ENCODE measurements at regions not wholly inside any gene's neighbourhood (a gene's known extent, or its start where the extent isn't known, plus 50 kb on each side); places are given as distances from the start of the nearest gene placed in this dataset.

DNA sequence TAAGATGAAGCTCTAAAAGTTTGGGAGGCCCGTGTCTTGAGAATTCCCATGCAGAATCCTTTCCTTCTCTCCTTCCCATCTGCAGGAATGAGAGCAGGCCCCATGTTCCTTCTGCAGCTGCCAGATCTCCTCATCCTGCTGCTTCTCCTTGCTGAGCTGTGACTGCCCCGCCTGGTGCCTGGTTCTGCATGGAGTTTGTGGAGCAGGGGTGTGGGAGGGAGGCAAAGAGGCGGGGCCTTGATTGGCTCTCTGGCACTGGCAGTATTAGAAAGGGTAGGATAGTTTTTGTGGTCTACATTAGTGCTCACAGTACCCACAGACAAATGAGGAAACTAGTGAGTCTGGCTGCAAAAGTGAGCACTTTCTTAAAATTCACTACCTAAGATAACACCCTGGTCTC is 91.1 kb upstream of the CLPB start:
- H2BK120ac ChIP-seq (ENCODE audit: low read depth, low read length) = no peak overlapping the region
- WGBS, 2 donors (ENCODE audit: extremely low coverage in 2 of 2, insufficient read length in 2 of 2, insufficient replicate concordance in 1 of 2) = no CpG with 5 or more reads among the region's 3 CpGs
- H3K4me1 ChIP-seq (ENCODE audit: control insufficient read depth in 2 of 2, insufficient read depth in 1 of 2, low read depth in 1 of 2, low read length in 2 of 2) = no peaks in the 10 kb centered on the region
- no peak overlapping the region for H2AFZ ChIP-seq (ENCODE audit: low read length)
- no peak overlapping the region for H3K23ac ChIP-seq (ENCODE audit: low read depth, low read length, poor library complexity)
- peak overlapping the region; percentile 31 for H4K8ac ChIP-seq (ENCODE audit: low read depth, low read length)
- no peak overlapping the region for H4K91ac ChIP-seq (ENCODE audit: low read depth, low read length, poor library complexity)
- H3K36me3 ChIP-seq (replicated peaks in 1 of 2; ENCODE audit: control insufficient read depth in 2 of 2, insufficient read depth in 2 of 2, low read length in 2 of 2) = no peaks in the 10 kb centered on the region
- H3K9me3 ChIP-seq (replicated peaks in 1 of 2; ENCODE audit: control insufficient read depth in 2 of 2, insufficient read depth in 1 of 2, low read depth in 1 of 2, low read length in 2 of 2) = no peaks in the 10 kb centered on the region
- no peak overlapping the region for H3K27ac ChIP-seq (replicated peaks; ENCODE audit: low read length)
- H3K18ac ChIP-seq (ENCODE audit: low read length) = peak overlapping the region; percentile 44
- H3K27me3 ChIP-seq (ENCODE audit: control insufficient read depth in 3 of 3, insufficient read depth in 3 of 3, low read depth in 1 of 3, low read length in 3 of 3) = peaks cover 0 to 13% (median 0%) of the 10 kb centered on the region in 3 experiments
- no peak overlapping the region for H2AK5ac ChIP-seq (ENCODE audit: low read depth, low read length)
- no peak overlapping the region for H3K9ac ChIP-seq (ENCODE audit: low read depth, low read length, poor library complexity)
- no peak overlapping the region for H2BK12ac ChIP-seq (ENCODE audit: low read length)
- no peak overlapping the region for H2BK5ac ChIP-seq (ENCODE audit: low read length)
- no peak overlapping the region for H2BK15ac ChIP-seq (ENCODE audit: low read length)
- no peak overlapping the region for H3K4me3 ChIP-seq (ENCODE audit: low read length in 2 of 2)
- DNase-seq (ENCODE audit: low spot score) = no peak
- H3K79me1 ChIP-seq (ENCODE audit: low read depth, low read length) = no peaks in the 10 kb centered on the region
- H3K4me2 ChIP-seq (ENCODE audit: insufficient read depth, low read length, poor library complexity, severe bottlenecking) = no peak overlapping the region
- H3K4ac ChIP-seq (ENCODE audit: low read length) = no peak overlapping the region
- no peak overlapping the region for H3K14ac ChIP-seq (ENCODE audit: low read length)

DNA sequence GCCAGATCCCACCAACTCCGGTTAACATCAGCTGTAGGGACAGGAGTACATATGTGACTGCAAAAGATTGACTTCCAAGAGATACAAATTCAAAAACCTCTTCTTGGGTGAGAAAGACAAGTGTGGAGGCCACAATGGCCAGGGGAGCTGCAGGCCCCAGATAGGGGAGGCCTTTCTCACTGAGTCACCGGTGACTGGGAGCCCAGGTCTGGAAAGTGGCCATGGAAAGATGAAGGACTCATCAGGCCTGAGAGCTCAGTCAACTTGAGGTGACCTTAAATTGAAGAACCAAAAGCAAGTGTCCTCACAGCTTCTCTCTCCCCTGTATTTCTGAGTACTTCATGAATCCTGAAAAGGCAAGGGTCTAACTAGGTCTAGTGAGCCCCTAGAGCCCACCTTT is 90.4 kb upstream of the CLPB start:
- Histone ChIP-seq H2BK5ac (ENCODE audit: low read length) (no peak overlapping the region), H3K23ac (ENCODE audit: low read depth, low read length, poor library complexity) (no peak overlapping the region), H2BK15ac (ENCODE audit: low read length) (no peak overlapping the region), H3K4ac (ENCODE audit: low read length) (no peak overlapping the region), H3K79me1 (ENCODE audit: low read depth, low read length) (no peaks in the 10 kb centered on the region), H2AFZ (ENCODE audit: low read length) (no peak overlapping the region), H4K8ac (ENCODE audit: low read depth, low read length) (no peak overlapping the region), H3K4me2 (ENCODE audit: insufficient read depth, low read length, poor library complexity, severe bottlenecking) (no peak overlapping the region), H3K4me3 (ENCODE audit: low read length in 2 of 2) (no peak overlapping the region), H3K27me3 (ENCODE audit: control insufficient read depth in 3 of 3, insufficient read depth in 3 of 3, low read depth in 1 of 3, low read length in 3 of 3) (peaks cover 0 to 13% (median 0%) of the 10 kb centered on the region in 3 experiments), H2BK12ac (ENCODE audit: low read length) (no peak overlapping the region), H2AK5ac (ENCODE audit: low read depth, low read length) (no peak overlapping the region), H3K36me3 (replicated peaks in 1 of 2; ENCODE audit: control insufficient read depth in 2 of 2, insufficient read depth in 2 of 2, low read length in 2 of 2) (no peaks in the 10 kb centered on the region), H3K14ac (ENCODE audit: low read length) (no peak overlapping the region), H3K9me3 (replicated peaks in 1 of 2; ENCODE audit: control insufficient read depth in 2 of 2, insufficient read depth in 1 of 2, low read depth in 1 of 2, low read length in 2 of 2) (no peaks in the 10 kb centered on the region), H3K27ac (replicated peaks; ENCODE audit: low read length) (no peak overlapping the region), H4K91ac (ENCODE audit: low read depth, low read length, poor library complexity) (no peak overlapping the region), H3K4me1 (ENCODE audit: control insufficient read depth in 2 of 2, insufficient read depth in 1 of 2, low read depth in 1 of 2, low read length in 2 of 2) (no peaks in the 10 kb centered on the region), H3K9ac (ENCODE audit: low read depth, low read length, poor library complexity) (no peak overlapping the region), H3K18ac (ENCODE audit: low read length) (no peak overlapping the region), H2BK120ac (ENCODE audit: low read depth, low read length) (no peak overlapping the region)
- no CpG with 5 or more reads among the region's 2 CpGs for WGBS, 2 donors (ENCODE audit: extremely low coverage in 2 of 2, insufficient read length in 2 of 2, insufficient replicate concordance in 1 of 2)
- no peak for DNase-seq (ENCODE audit: low spot score)

DNA sequence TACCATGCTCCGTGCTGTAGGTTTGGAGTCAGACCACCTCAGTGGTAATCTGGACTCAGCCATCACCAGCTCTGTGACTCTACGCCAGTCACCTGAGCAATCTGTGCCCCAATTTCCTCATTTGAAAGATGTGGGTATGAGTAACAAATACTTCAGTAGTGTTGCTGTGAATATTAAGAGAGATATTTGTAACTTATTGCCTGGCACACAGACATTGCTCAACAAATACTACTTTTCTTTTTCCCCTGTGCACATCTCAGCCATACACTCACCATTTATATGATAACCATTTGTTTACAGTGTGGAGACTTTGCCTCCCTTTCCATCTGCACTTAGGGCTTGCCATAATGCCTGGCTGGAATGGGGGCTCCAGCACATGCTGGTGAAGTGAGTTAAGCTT is 89.7 kb upstream of the CLPB start:
- Histone ChIP-seq H4K91ac (ENCODE audit: low read depth, low read length, poor library complexity) (no peak overlapping the region), H3K79me1 (ENCODE audit: low read depth, low read length) (no peaks in the 10 kb centered on the region), H2AFZ (ENCODE audit: low read length) (no peak overlapping the region), H3K9me3 (replicated peaks in 1 of 2; ENCODE audit: control insufficient read depth in 2 of 2, insufficient read depth in 1 of 2, low read depth in 1 of 2, low read length in 2 of 2) (no peaks in the 10 kb centered on the region), H2BK12ac (ENCODE audit: low read length) (no peak overlapping the region), H3K23ac (ENCODE audit: low read depth, low read length, poor library complexity) (no peak overlapping the region), H3K4ac (ENCODE audit: low read length) (no peak overlapping the region), H3K4me3 (ENCODE audit: low read length in 2 of 2) (no peak overlapping the region), H2BK15ac (ENCODE audit: low read length) (no peak overlapping the region), H2AK5ac (ENCODE audit: low read depth, low read length) (no peak overlapping the region), H3K27me3 (ENCODE audit: control insufficient read depth in 3 of 3, insufficient read depth in 3 of 3, low read depth in 1 of 3, low read length in 3 of 3) (peaks cover 0 to 13% (median 0%) of the 10 kb centered on the region in 3 experiments), H3K36me3 (replicated peaks in 1 of 2; ENCODE audit: control insufficient read depth in 2 of 2, insufficient read depth in 2 of 2, low read length in 2 of 2) (no peaks in the 10 kb centered on the region), H2BK120ac (ENCODE audit: low read depth, low read length) (no peak overlapping the region), H3K4me1 (ENCODE audit: control insufficient read depth in 2 of 2, insufficient read depth in 1 of 2, low read depth in 1 of 2, low read length in 2 of 2) (no peaks in the 10 kb centered on the region), H3K18ac (ENCODE audit: low read length) (no peak overlapping the region), H3K14ac (ENCODE audit: low read length) (no peak overlapping the region), H4K8ac (ENCODE audit: low read depth, low read length) (no peak overlapping the region), H3K27ac (replicated peaks; ENCODE audit: low read length) (no peak overlapping the region), H3K4me2 (ENCODE audit: insufficient read depth, low read length, poor library complexity, severe bottlenecking) (no peak overlapping the region), H3K9ac (ENCODE audit: low read depth, low read length, poor library complexity) (no peak overlapping the region), H2BK5ac (ENCODE audit: low read length) (no peak overlapping the region)
- no peak for DNase-seq (ENCODE audit: low spot score)
- WGBS, 2 donors (ENCODE audit: extremely low coverage in 2 of 2, insufficient read length in 2 of 2, insufficient replicate concordance in 1 of 2) = no CpG with 5 or more reads among the region's 2 CpGs

DNA sequence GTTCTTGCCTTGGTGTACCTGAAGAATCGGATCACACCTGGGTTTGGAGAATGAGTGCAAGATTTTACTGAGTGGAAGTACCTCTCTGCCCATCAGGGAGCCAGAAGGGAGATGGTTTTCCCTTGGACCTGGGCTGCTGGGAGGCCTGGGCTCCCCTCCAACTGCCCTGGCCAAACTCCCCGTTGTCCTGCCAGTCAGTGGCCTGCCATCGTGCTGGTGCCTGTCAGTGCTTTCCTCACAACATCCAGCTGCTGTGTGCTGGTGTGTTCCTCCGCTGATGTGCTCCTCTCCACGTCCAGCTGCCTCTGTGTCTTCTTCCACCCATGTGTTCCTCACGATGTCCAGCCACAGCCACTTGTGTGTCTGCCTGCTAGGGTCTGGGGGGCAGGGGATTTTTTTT is 87.9 kb upstream of the CLPB start:
- Histone ChIP-seq H3K18ac (ENCODE audit: low read length) (peak overlapping the region; percentile 54), H4K8ac (ENCODE audit: low read depth, low read length) (peak overlapping the region; percentile 95)

More for the DNA sequence above, 87.9 kb upstream of the CLPB start:
- H3K9me3 ChIP-seq (replicated peaks in 1 of 2; ENCODE audit: control insufficient read depth in 2 of 2, insufficient read depth in 1 of 2, low read depth in 1 of 2, low read length in 2 of 2) = no peaks in the 10 kb centered on the region
- no peak overlapping the region for H4K91ac ChIP-seq (ENCODE audit: low read depth, low read length, poor library complexity)
- no peaks in the 10 kb centered on the region for H3K36me3 ChIP-seq (replicated peaks in 1 of 2; ENCODE audit: control insufficient read depth in 2 of 2, insufficient read depth in 2 of 2, low read length in 2 of 2)
- no peaks in the 10 kb centered on the region for H3K4me1 ChIP-seq (ENCODE audit: control insufficient read depth in 2 of 2, insufficient read depth in 1 of 2, low read depth in 1 of 2, low read length in 2 of 2)
- H2BK120ac ChIP-seq (ENCODE audit: low read depth, low read length) = no peak overlapping the region
- peaks cover 0 to 13% (median 0%) of the 10 kb centered on the region in 3 experiments for H3K27me3 ChIP-seq (ENCODE audit: control insufficient read depth in 3 of 3, insufficient read depth in 3 of 3, low read depth in 1 of 3, low read length in 3 of 3)
- H2BK15ac ChIP-seq (ENCODE audit: low read length) = no peak overlapping the region
- H3K14ac ChIP-seq (ENCODE audit: low read length) = peak overlapping the region; percentile 50
- no peak overlapping the region for H3K4me2 ChIP-seq (ENCODE audit: insufficient read depth, low read length, poor library complexity, severe bottlenecking)
- no peak overlapping the region for H2AFZ ChIP-seq (ENCODE audit: low read length)
- H3K79me1 ChIP-seq (ENCODE audit: low read depth, low read length) = no peaks in the 10 kb centered on the region
- H3K4me3 ChIP-seq (ENCODE audit: low read length in 2 of 2) = no peak overlapping the region
- no peak overlapping the region for H3K9ac ChIP-seq (ENCODE audit: low read depth, low read length, poor library complexity)
- no CpG with 5 or more reads among the region's 6 CpGs for WGBS, 2 donors (ENCODE audit: extremely low coverage in 2 of 2, insufficient read length in 2 of 2, insufficient replicate concordance in 1 of 2)
- H2BK5ac ChIP-seq (ENCODE audit: low read length) = no peak overlapping the region
- no peak overlapping the region for H3K4ac ChIP-seq (ENCODE audit: low read length)
- DNase-seq (ENCODE audit: low spot score) = no peak
- H3K27ac ChIP-seq (replicated peaks; ENCODE audit: low read length) = no peak overlapping the region
- peak overlapping the region; percentile 80 for H2BK12ac ChIP-seq (ENCODE audit: low read length)
- H3K23ac ChIP-seq (ENCODE audit: low read depth, low read length, poor library complexity) = no peak overlapping the region
- no peak overlapping the region for H2AK5ac ChIP-seq (ENCODE audit: low read depth, low read length)
